ENCODE measurements at regions not wholly inside any gene's neighbourhood (a gene's known extent, or its start where the extent isn't known, plus 50 kb on each side); places are given as distances from the start of the nearest gene placed in this dataset.

DNA sequence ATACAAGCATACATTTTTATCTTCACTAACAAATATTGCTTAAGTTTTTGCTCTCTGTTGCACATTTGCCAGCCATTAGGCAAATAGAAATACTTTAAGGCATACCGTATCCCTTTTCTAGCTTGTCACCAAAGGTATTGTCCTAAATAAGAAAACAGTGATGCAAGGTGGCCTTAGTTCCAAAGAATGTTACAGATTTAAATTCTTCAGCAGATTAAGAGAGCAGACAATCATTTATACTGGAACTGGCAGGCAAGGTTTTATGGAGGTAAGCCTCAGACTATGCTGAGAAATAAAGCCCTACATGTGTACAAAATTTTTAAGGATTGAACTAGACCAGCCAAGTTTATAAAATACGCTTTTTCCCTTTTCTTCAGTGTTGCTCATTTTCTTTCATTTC lies 247.8 kb downstream of the IZUMO3 start:
- TF ChIP-seq, protein P1, sequence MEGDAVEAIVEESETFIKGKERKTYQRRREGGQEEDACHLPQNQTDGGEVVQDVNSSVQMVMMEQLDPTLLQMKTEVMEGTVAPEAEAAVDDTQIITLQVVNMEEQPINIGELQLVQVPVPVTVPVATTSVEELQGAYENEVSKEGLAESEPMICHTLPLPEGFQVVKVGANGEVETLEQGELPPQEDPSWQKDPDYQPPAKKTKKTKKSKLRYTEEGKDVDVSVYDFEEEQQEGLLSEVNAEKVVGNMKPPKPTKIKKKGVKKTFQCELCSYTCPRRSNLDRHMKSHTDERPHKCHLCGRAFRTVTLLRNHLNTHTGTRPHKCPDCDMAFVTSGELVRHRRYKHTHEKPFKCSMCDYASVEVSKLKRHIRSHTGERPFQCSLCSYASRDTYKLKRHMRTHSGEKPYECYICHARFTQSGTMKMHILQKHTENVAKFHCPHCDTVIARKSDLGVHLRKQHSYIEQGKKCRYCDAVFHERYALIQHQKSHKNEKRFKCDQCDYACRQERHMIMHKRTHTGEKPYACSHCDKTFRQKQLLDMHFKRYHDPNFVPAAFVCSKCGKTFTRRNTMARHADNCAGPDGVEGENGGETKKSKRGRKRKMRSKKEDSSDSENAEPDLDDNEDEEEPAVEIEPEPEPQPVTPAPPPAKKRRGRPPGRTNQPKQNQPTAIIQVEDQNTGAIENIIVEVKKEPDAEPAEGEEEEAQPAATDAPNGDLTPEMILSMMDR (optimal IDR thresholded peaks at IDR 0.05 in 1 of 3, IDR thresholded peaks at IDR 0.05 in 1 of 3, conservative IDR thresholded peaks at IDR 0.05 in 1 of 3; ENCODE audit: extremely low read depth in 1 of 3, insufficient read depth in 2 of 3, low read length in 3 of 3) = no peak
- TF ChIP-seq EZH2 (IDR thresholded peaks at IDR 0.05; ENCODE audit: low read length) = no peak
